ENCODE measurements at regions not wholly inside any gene's neighbourhood (a gene's known extent, or its start where the extent isn't known, plus 50 kb on each side); places are given as distances from the start of the nearest gene placed in this dataset.

DNA sequence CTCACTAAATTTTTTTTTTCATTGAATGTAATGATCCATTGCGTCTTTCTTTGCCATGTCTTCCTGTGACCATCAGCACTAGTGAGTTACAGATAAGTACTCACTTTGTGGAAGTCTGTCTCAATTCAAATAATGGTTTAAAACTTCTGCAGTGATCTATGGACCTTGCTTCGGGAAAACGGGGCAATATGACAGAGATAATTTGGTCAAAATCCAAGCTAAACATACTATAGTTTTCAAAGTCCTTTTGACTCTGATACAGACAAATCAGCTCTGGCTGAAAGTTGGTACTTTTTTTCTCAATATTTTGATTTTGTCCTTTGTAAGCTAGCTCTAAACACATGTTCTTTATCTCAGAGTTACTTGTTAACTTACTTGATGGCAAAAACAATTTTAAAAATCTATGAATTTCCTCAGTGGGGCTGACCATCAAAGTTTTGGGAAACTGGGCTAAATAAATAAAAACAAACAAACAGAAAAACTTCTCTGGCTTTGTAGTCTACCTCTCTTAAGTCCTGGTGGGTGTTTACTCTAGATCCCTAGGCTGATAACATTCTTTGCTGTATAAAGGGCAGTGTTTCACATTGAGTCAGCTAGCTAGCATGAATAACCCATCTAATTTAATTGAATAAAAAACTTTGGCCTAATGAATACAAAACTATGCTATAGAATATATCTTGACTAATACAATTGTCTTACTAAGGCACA, 327.6 kb downstream of the RDH14 start (continued):
- TF ChIP-seq, protein P1, sequence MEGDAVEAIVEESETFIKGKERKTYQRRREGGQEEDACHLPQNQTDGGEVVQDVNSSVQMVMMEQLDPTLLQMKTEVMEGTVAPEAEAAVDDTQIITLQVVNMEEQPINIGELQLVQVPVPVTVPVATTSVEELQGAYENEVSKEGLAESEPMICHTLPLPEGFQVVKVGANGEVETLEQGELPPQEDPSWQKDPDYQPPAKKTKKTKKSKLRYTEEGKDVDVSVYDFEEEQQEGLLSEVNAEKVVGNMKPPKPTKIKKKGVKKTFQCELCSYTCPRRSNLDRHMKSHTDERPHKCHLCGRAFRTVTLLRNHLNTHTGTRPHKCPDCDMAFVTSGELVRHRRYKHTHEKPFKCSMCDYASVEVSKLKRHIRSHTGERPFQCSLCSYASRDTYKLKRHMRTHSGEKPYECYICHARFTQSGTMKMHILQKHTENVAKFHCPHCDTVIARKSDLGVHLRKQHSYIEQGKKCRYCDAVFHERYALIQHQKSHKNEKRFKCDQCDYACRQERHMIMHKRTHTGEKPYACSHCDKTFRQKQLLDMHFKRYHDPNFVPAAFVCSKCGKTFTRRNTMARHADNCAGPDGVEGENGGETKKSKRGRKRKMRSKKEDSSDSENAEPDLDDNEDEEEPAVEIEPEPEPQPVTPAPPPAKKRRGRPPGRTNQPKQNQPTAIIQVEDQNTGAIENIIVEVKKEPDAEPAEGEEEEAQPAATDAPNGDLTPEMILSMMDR (conservative IDR thresholded peaks at IDR 0.05; ENCODE audit: low read depth in 2 of 2): no peak
- TF ChIP-seq CREB1 (CRISPR knock-in tag; IDR thresholded peaks at IDR 0.05; ENCODE audit: low read depth) (no peak), EZH2phosphoT487 (IDR thresholded peaks at IDR 0.05; ENCODE audit: unreplicated experiment) (no peak)
- TF ChIP-seq, protein P2, sequence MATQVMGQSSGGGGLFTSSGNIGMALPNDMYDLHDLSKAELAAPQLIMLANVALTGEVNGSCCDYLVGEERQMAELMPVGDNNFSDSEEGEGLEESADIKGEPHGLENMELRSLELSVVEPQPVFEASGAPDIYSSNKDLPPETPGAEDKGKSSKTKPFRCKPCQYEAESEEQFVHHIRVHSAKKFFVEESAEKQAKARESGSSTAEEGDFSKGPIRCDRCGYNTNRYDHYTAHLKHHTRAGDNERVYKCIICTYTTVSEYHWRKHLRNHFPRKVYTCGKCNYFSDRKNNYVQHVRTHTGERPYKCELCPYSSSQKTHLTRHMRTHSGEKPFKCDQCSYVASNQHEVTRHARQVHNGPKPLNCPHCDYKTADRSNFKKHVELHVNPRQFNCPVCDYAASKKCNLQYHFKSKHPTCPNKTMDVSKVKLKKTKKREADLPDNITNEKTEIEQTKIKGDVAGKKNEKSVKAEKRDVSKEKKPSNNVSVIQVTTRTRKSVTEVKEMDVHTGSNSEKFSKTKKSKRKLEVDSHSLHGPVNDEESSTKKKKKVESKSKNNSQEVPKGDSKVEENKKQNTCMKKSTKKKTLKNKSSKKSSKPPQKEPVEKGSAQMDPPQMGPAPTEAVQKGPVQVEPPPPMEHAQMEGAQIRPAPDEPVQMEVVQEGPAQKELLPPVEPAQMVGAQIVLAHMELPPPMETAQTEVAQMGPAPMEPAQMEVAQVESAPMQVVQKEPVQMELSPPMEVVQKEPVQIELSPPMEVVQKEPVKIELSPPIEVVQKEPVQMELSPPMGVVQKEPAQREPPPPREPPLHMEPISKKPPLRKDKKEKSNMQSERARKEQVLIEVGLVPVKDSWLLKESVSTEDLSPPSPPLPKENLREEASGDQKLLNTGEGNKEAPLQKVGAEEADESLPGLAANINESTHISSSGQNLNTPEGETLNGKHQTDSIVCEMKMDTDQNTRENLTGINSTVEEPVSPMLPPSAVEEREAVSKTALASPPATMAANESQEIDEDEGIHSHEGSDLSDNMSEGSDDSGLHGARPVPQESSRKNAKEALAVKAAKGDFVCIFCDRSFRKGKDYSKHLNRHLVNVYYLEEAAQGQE (IDR thresholded peaks at IDR 0.05; ENCODE audit: unreplicated experiment): no peak

DNA sequence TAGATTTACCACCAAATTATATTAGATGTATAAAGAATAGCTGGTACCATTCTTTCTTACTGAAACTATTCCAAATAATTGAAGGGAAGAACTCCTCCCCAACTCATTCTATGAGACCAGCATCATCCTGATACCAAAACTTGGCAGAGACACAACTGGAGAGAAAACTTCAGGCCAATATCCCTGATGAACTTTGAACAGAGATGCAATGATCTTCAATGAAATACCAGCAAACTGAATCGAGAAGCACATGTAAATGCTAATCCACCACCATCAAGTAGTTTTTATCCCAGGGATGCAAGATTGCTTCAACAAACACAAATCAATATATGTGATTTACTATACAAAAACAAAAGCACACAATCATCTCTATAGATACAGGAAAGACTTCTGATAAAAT, 329.8 kb downstream of the RDH14 start:
- TF ChIP-seq STAT1 (IDR thresholded peaks at IDR 0.05; ENCODE audit: unreplicated experiment) (no peak), EZH2 (IDR thresholded peaks at IDR 0.05; ENCODE audit: low read depth, unreplicated experiment) (no peak)
- TF ChIP-seq, protein P1 (conservative IDR thresholded peaks at IDR 0.05; ENCODE audit: low read depth in 2 of 2): no peak
- Histone ChIP-seq H3K4me3 (no peak overlapping the region), H3K27ac (ENCODE audit: low read depth) (no peak overlapping the region), H3K36me3 (ENCODE audit: insufficient read depth) (no peaks in the 10 kb centered on the region), H3F3A (replicated peaks; ENCODE audit: low read depth) (no peaks in the 10 kb centered on the region), H3K9me2 (ENCODE audit: insufficient read depth) (no peaks in the 10 kb centered on the region), H2AFZ (no peak overlapping the region), H3K4me2 (no peak overlapping the region), H4K20me1 (replicated peaks; ENCODE audit: insufficient read depth) (no peaks in the 10 kb centered on the region), H3K27me3 (ENCODE audit: insufficient read depth) (no peaks in the 10 kb centered on the region), H3K79me2 (replicated peaks; ENCODE audit: insufficient read depth) (no peaks in the 10 kb centered on the region), H3K4me1 (ENCODE audit: insufficient read depth) (no peaks in the 10 kb centered on the region)
- Mint-ChIP-seq H3K4me3 (no peak overlapping the region), H3K27ac (no peak overlapping the region), H3K4me1 (no peaks in the 10 kb centered on the region), H3K9me3 (peaks cover 11% of the 10 kb centered on the region; the same call in 2 of the 3 replicates), H3K27me3 (ENCODE audit: insufficient read depth, low read depth, poor library complexity) (no peaks in the 10 kb centered on the region), H3K36me3 (ENCODE audit: low read depth) (peaks cover 4% of the 10 kb centered on the region; the same call in 2 of the 3 replicates)
- DNase-seq (ENCODE audit: low spot score): no peak
- ATAC-seq: no peak
